Uterus (tissue), 2 donors: ENCODE measurements at regions not wholly inside any gene's neighbourhood (a gene's known extent, or its start where the extent isn't known, plus 50 kb on each side); places are given as distances from the start of the nearest gene placed in this dataset.

ENCODE experiments used
- CTCF ChIP-seq, 4 experiments: fragments of 200-600 bp in 2 of 4; fragments of 450-650 bp in 2 of 4; sonication (generic) in 2 of 4; IDR thresholded peaks; one replicate each; pipeline ENCODE4 v1.5.1; 2016 to 2019; ENCODE audit warnings: antibody characterized with exemption in 4 of 4, mild to moderate bottlenecking in 2 of 4, moderate library complexity in 1 of 4
- POLR2A ChIP-seq, 2 donors: fragments of 450-650 bp; IDR thresholded peaks; one replicate each; pipeline ENCODE4 v1.6.1; 2016; ENCODE audit warnings: antibody characterized with exemption in 2 of 2, mild to moderate bottlenecking in 1 of 2, moderate library complexity in 1 of 2

GRCh38 chr4:13891544-13891939 lies 264.0 kb upstream of the BOD1L1 start:
- TF ChIP-seq CTCF (IDR thresholded peaks at IDR 0.05) (no peak), POLR2A (IDR thresholded peaks at IDR 0.05) (no peak)
